Keratinocyte (primary cell): ENCODE measurements at regions not wholly inside any gene's neighbourhood (a gene's known extent, or its start where the extent isn't known, plus 50 kb on each side); places are given as distances from the start of the nearest gene placed in this dataset.

Experiments
- DNase-seq: peaks from one replicate; pipeline ENCODE4 v3.0.0-alpha.2; 2011; ENCODE audit warnings: low read depth, missing footprints, low spot score
- FAIRE-seq: peaks from 2 replicates; lab custom pipeline; 2011; peaks lifted over from hg19 to GRCh38; lab: Jason Lieb, UNC
- H2AFZ ChIP-seq: 2 replicates; pipeline ENCODE4 v1.6.0; 2012; ENCODE audit warnings: low read length, control low read depth, inconsistent platforms; ENCODE audit not compliant: control insufficient read depth
- H3K27ac ChIP-seq: 2 replicates; pipeline ENCODE4 v1.5.1; 2011; ENCODE audit warnings: low read length; ENCODE audit not compliant: control insufficient read depth, insufficient read depth
- H3K27me3 ChIP-seq: 3 replicates; pipeline ENCODE4 v1.6.0; 2011; ENCODE audit warnings: low read length; ENCODE audit not compliant: control insufficient read depth, insufficient read depth; ENCODE audit errors: extremely low read depth
- H3K36me3 ChIP-seq, 2 experiments: 2 replicates in 1 of 2; 3 replicates in 1 of 2; pipeline ENCODE4 v1.5.1; 2011; ENCODE audit warnings: low read length in 2 of 2, mild to moderate bottlenecking in 1 of 2; ENCODE audit not compliant: control insufficient read depth in 2 of 2, insufficient read depth in 2 of 2; ENCODE audit errors: extremely low read depth in 1 of 2
- H3K4me1 ChIP-seq: 3 replicates; pipeline ENCODE4 v1.5.1; 2011; ENCODE audit warnings: low read length; ENCODE audit not compliant: control insufficient read depth, insufficient read depth; ENCODE audit errors: extremely low read depth
- H3K4me2 ChIP-seq: 3 replicates; pipeline ENCODE4 v1.6.0; 2011; ENCODE audit warnings: low read depth, low read length; ENCODE audit not compliant: control insufficient read depth, insufficient read depth; ENCODE audit errors: extremely low read depth
- H3K4me3 ChIP-seq, 3 experiments: fragments of 200-600 bp in 1 of 3; sonication (generic) in 1 of 3; 2 replicates in 2 of 3; 3 replicates in 1 of 3; pipeline ENCODE4 v1.5.1; 2011 to 2016; ENCODE audit warnings: low read length in 3 of 3, mild to moderate bottlenecking in 3 of 3, control low read depth in 2 of 3, inconsistent platforms in 1 of 3, low read depth in 1 of 3, mixed read lengths in 1 of 3, mixed run types in 1 of 3, moderate library complexity in 1 of 3; ENCODE audit not compliant: control insufficient read depth in 2 of 3, insufficient read depth in 2 of 3; ENCODE audit errors: extremely low read depth in 1 of 3
- H3K79me2 ChIP-seq: 2 replicates; pipeline ENCODE4 v1.6.0; 2012; ENCODE audit warnings: low read length; ENCODE audit not compliant: control insufficient read depth, insufficient read depth
- H3K9ac ChIP-seq: 3 replicates; pipeline ENCODE4 v1.6.0; 2011; ENCODE audit warnings: low read length; ENCODE audit not compliant: control insufficient read depth, insufficient read depth; ENCODE audit errors: extremely low read depth
- H3K9me1 ChIP-seq: 3 replicates; pipeline ENCODE4 v1.6.0; 2011; ENCODE audit warnings: low read length; ENCODE audit not compliant: control insufficient read depth, insufficient read depth; ENCODE audit errors: extremely low read depth
- H3K9me3 ChIP-seq: 2 replicates; pipeline ENCODE4 v1.5.1; 2012; ENCODE audit warnings: low read depth, low read length; ENCODE audit not compliant: control insufficient read depth
- H4K20me1 ChIP-seq: 3 replicates; pipeline ENCODE4 v1.6.0; 2011; ENCODE audit warnings: low read length; ENCODE audit not compliant: control insufficient read depth, insufficient read depth; ENCODE audit errors: extremely low read depth
- EZH2 ChIP-seq: IDR thresholded peaks from one replicate; pipeline ENCODE4 v1.6.1; 2012; ENCODE audit warnings: inconsistent platforms, mild to moderate bottlenecking, low read length, moderate library complexity
- dilution Hi-C: fragments of 300-500 bp; cut with MboI; formaldehyde crosslinking; loops from one replicate; pipeline ENCODE4 v1.7.0; 2020; ENCODE audit warnings: low sequenced_read_pairs; ENCODE audit not compliant: extremely low pct_ligation_motif_present
- TF ChIP-seq, protein P1 (sequence below), 3 experiments: IDR thresholded peaks in 1 of 3; conservative IDR thresholded peaks in 1 of 3; optimal IDR thresholded peaks in 1 of 3; 2 replicates in 2 of 3; 3 replicates in 1 of 3; pipeline versions ENCODE3 to v1.5.1; 2011; ENCODE audit warnings: low read length in 3 of 3, mild to moderate bottlenecking in 3 of 3, moderate library complexity in 2 of 3, control low read depth in 1 of 3, inconsistent platforms in 1 of 3; ENCODE audit not compliant: insufficient read depth in 2 of 3; ENCODE audit errors: extremely low read depth in 1 of 3

DNA sequence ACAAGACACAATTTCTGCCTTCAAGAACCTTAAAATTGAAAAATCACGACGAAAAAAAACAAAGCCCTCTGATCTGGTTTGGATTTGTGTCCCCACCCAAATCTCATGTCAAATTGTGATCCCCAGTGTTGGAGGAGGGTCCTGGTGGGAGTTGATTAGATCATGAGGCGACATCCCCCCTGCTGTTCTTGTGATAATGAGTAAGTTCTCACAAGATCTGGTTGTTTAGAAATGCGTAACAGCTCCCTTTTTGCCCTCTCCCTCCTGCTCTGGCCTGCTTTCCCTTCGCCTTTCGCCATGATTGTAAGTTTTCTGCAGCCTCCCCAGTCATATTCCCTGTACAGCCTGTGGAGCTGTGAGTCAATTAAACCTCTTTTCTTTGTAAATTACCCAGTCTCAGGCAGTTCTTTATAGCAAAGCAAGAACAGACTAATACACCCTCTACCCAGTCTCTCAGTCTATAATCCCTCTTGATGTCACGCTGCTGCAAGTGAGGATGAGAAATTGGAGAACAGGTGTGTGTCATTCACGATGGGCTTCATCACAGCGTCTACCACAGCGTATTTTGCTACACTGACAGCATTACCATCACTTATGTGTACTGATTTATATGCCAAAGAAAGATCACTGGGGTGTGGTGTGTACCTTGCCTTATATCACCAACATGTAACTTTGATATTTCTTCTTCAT, 330.7 kb downstream of the MTX2 start:
- FAIRE-seq = no peak
- Histone ChIP-seq H3K79me2 (no peaks in the 10 kb centered on the region), H3K4me3 (no peak overlapping the region), H3K4me2 (no peak overlapping the region), H2AFZ (no peak overlapping the region), H3K27ac (no peak overlapping the region), H3K4me1 (no peaks in the 10 kb centered on the region), H3K9me1 (no peaks in the 10 kb centered on the region), H3K9me3 (no peaks in the 10 kb centered on the region), H4K20me1 (no peaks in the 10 kb centered on the region), H3K9ac (no peak overlapping the region), H3K36me3 (no peaks in the 10 kb centered on the region), H3K27me3 (no peaks in the 10 kb centered on the region)
- dilution Hi-C loops = no loop called here
- DNase-seq = no peak
- no peak for TF ChIP-seq EZH2
- TF ChIP-seq, protein P1, sequence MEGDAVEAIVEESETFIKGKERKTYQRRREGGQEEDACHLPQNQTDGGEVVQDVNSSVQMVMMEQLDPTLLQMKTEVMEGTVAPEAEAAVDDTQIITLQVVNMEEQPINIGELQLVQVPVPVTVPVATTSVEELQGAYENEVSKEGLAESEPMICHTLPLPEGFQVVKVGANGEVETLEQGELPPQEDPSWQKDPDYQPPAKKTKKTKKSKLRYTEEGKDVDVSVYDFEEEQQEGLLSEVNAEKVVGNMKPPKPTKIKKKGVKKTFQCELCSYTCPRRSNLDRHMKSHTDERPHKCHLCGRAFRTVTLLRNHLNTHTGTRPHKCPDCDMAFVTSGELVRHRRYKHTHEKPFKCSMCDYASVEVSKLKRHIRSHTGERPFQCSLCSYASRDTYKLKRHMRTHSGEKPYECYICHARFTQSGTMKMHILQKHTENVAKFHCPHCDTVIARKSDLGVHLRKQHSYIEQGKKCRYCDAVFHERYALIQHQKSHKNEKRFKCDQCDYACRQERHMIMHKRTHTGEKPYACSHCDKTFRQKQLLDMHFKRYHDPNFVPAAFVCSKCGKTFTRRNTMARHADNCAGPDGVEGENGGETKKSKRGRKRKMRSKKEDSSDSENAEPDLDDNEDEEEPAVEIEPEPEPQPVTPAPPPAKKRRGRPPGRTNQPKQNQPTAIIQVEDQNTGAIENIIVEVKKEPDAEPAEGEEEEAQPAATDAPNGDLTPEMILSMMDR (optimal IDR thresholded peaks at IDR 0.05 in 1 of 3, IDR thresholded peaks at IDR 0.05 in 1 of 3, conservative IDR thresholded peaks at IDR 0.05 in 1 of 3; ENCODE audit: extremely low read depth in 1 of 3, insufficient read depth in 2 of 3, low read length in 3 of 3) = no peak

DNA sequence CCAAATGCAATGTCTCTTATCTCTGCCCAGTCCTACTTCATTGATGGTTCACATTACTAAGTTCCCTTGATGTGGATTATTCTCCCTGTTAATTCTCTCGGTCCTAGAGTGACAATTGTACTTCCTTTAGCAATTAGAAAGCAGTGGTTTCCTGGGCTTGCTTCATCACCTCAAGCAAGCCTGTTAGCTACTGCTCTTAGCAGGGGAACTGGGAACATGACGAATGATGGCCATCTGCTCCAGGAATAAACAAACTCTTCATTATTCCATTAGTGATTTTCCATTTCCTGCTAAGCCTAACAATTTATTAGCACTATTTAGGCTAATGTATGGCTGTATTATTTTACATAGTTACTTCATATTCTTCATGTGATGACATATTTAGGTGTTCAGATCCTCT, 331.8 kb downstream of the MTX2 start:
- no peak overlapping the region for H3K4me2 ChIP-seq
- no peaks in the 10 kb centered on the region for H3K4me1 ChIP-seq
- H3K9ac ChIP-seq = no peak overlapping the region
- H3K9me3 ChIP-seq = no peaks in the 10 kb centered on the region
- dilution Hi-C loops = no loop called here
- TF ChIP-seq EZH2 = no peak
- H3K4me3 ChIP-seq = no peak overlapping the region
- H3K36me3 ChIP-seq = no peaks in the 10 kb centered on the region
- FAIRE-seq (no peak), DNase-seq (no peak)
- no peaks in the 10 kb centered on the region for H3K27me3 ChIP-seq
- no peak overlapping the region for H3K27ac ChIP-seq
- no peak overlapping the region for H2AFZ ChIP-seq
- H3K9me1 ChIP-seq = no peaks in the 10 kb centered on the region
- H4K20me1 ChIP-seq = no peaks in the 10 kb centered on the region
- H3K79me2 ChIP-seq = no peaks in the 10 kb centered on the region

DNA sequence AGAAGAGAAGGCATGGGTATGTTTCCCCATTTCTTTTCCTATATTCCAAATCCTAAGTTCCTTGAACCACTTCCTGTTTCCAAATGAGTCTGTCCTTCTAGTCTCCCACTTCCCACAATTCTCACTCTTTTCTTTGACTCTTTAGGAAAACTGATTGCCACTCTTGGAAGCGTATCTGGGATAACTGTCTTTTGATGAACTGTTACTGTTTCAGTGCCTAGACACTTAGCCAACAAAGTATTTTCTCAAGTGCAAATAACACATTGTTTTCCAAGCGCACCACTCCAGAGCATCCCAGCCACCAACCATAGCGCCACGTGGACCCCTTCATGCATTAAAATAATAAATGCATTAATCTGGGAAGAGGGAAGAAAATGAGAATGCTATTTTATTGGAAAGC, 342.8 kb downstream of the MTX2 start:
- dilution Hi-C loops = no loop called here
- FAIRE-seq (no peak), DNase-seq (no peak)
- Histone ChIP-seq H3K4me3 (no peak overlapping the region), H3K27ac (no peak overlapping the region), H3K9ac (no peak overlapping the region), H3K27me3 (no peaks in the 10 kb centered on the region), H2AFZ (no peak overlapping the region), H3K9me1 (no peaks in the 10 kb centered on the region), H3K9me3 (no peaks in the 10 kb centered on the region), H3K4me2 (no peak overlapping the region), H3K4me1 (peaks cover 8% of the 10 kb centered on the region), H3K79me2 (no peaks in the 10 kb centered on the region), H3K36me3 (no peaks in the 10 kb centered on the region), H4K20me1 (no peaks in the 10 kb centered on the region)
- TF ChIP-seq EZH2 = no peak
- TF ChIP-seq, protein P1 (optimal IDR thresholded peaks at IDR 0.05 in 1 of 3, IDR thresholded peaks at IDR 0.05 in 1 of 3, conservative IDR thresholded peaks at IDR 0.05 in 1 of 3; ENCODE audit: extremely low read depth in 1 of 3, insufficient read depth in 2 of 3, low read length in 3 of 3) = no peak
